NCI-H1930 (cell line): ENCODE measurements at regions not wholly inside any gene's neighbourhood (a gene's known extent, or its start where the extent isn't known, plus 50 kb on each side); places are given as distances from the start of the nearest gene placed in this dataset.

Experiments
- DNase-seq, 2 experiments: peaks; one replicate each; lab custom pipeline; 2025; lab: John Stamatoyannopoulos, UW

DNA sequence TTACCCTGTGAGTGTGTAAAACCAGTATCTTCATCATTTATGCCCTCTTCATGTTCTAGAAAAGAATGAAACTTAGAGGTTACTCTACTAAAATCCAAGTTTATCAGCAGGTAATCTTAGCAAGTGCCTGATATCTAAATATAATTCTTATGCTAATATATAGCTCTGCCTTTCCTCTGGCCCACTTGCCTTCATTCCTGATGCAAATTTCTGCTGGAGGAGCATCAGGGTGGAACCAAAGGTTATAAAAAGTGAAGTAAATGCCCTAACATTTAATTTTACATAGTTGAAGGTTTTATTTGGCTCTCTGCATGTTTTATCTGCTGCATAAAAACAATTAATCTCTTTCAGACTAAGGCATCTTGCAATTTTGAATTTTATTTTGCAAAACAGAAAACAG is 936.2 kb downstream of the ROBO2 start:
- DNase-seq: no peak

DNA sequence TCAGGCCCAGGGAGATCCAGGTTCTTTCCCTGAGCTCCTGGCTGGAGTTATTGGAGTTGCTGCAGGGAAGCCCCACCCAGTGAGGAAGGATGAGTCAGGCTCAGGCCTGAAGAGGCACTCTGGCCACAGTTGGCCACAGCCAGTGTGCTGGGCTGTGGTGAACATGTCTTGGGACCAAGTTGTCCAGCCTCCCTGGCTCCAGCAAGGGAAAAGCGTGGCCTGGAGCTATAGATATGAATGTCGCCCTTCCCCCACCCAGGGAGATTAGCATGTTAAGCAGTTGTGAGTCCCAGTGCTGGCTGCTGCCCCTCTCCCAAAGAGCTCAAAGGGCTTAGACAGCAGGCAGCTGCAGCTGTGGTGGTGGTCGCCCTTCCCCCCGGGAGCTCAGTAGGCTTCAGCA is 963.2 kb downstream of the ROBO2 start:
- DNase-seq: no peak

DNA sequence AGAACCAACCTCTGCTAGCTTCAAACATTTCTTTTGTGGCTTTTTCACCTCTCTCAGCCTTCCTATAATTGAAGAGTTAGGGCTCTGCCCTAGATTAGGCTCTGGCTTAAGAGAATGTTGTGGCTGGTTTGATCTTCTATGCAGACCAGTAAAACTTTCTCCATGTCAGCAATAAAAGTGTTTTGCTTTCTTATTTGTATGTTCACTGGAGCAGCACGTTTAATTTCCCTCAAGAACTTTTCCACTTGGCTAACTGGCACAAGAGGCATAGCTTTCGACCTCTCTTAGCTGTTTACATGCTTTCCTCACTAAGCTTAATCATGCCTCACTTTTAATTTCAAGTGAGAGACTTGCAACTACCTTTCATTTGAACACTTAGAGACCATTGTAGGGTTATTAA is 964.7 kb downstream of the ROBO2 start:
- no peak for DNase-seq

- DNase-seq: no peak
Measured at GRCh38 chr3:78013653-78014052, 973.8 kb downstream of the ROBO2 start.

DNA sequence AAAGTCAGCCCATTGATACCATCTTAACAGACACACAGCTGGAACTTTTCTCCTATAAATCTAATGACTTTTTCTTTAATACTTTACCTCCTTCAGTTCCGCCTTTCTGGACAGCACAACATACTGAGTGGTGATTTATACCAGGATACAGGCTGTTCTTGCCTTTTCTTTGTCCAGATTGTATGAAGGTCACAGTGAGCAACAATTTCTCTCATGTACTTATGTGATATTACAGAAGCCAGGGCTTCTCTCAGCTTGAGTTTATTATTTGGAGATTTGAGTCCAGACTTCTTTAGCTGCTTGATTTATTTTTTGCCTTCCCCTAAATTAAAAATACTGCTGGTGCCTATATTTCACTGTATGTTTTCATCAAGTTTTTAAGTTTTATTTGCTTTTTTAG is 976.0 kb downstream of the ROBO2 start:
- no peak for DNase-seq

- DNase-seq: no peak
Measured at GRCh38 chr3:78021710-78022109, 981.8 kb downstream of the ROBO2 start.

- no peak for DNase-seq
Measured at GRCh38 chr3:78022232-78022631, 982.3 kb downstream of the ROBO2 start.

DNA sequence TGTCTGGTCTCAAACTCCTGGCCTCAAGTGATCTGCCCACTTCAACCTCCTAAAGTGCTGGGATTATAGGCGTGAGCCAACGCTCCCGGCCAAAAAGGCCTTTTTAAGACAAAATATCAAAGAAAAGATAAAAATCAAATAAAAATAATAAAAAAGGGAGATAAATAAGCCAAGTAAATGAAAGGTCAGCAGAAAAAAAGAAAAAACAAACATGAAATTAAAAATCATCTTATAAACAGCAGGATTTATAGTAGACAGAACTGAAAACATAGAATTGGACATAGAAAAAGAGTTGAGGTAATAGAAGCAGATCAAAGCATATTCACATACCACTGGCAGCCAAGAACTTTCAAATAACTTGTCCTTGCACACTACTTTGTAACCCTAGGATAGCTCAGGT is 983.4 kb downstream of the ROBO2 start:
- DNase-seq: no peak

GRCh38 chr3:78025916-78026315 is 986.0 kb downstream of the ROBO2 start:
- DNase-seq: no peak

DNA sequence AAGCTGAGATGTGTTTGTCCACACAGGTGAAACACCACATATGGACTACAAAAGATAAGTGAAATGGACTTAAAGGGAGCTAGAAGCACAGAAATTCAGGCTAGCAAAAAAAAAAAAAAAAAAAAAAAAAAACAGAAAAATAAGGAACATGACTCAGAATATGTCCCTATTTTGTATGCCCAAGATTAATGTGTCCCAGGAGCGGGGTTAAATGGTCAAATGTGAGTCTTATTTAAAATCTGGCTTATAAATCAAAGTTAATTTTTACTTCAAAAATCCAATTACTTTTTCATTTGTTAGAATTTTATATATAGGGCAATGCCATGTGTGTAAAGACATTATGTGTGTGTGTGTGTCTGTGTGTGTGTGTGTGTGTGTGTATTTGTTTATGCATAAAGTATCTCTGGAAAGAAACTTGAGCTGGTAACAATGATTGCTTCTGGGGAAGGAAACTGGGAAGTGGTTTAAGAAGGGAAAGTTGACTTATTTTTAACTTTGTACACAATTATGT is 986.5 kb downstream of the ROBO2 start:
- no peak for DNase-seq

- DNase-seq: no peak
Measured at GRCh38 chr3:78029775-78030174, 989.9 kb downstream of the ROBO2 start.

GRCh38 chr3:78035131-78035641 is 995.3 kb downstream of the ROBO2 start:
- DNase-seq: no peak

DNA sequence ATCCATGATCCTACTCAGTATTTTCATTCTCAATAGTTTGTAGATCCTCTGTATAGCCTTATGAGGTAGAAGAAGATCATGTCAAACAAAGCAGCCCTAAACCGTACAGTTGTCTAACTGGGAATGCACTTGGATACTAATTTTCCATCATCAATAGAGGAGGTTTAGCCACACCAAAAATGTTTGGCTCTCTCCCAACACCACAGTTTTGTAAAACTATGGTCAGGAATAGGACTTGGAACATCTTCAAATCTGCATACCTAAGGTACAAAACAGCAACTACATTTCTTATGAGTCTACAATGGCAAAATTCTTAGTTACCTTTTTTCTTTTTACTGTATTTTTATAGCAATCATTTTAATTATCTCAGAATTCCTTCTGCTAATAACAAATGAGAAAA is 1001.6 kb downstream of the ROBO2 start:
- no peak for DNase-seq

DNA sequence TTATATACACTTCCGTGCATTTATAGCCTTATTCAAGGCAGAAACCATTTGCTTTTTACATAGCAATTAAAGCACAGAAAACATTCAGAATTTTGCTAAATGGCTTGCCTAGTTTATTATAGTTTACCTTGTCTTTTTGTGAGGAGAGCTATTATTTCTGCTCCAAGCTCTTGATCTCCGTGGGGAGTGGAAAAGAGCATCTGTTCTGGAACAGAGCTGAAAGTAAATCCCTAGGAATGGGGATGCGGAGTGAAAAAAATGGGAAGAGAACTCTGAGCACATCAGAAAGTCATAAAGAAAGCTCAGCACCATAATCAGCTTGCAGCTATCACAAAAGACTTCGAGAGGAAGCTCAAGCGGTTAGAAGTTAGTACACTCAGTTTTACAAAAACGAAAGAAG is 1006.7 kb downstream of the ROBO2 start:
- no peak for DNase-seq

DNA sequence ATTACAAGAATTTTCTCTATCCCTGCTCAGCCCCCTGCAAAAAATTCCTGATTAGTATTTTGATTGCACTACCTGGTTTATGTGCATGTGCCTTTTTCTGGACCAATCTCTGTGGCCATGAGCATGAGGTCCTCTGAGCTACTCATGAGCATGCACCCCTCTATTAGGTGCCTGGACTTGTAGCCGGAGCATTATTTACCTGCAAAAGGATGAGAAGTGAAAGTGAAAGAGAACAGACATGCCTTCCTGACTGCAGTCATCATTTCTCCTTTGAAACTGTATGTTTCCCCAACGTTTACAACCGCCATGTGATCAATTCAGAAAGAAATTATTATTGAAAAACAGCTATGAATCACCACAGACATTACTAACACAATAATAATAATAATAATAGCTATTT is 1008.8 kb downstream of the ROBO2 start:
- no peak for DNase-seq

GRCh38 chr3:78049521-78049920 is 1009.6 kb downstream of the ROBO2 start:
- no peak for DNase-seq

DNA sequence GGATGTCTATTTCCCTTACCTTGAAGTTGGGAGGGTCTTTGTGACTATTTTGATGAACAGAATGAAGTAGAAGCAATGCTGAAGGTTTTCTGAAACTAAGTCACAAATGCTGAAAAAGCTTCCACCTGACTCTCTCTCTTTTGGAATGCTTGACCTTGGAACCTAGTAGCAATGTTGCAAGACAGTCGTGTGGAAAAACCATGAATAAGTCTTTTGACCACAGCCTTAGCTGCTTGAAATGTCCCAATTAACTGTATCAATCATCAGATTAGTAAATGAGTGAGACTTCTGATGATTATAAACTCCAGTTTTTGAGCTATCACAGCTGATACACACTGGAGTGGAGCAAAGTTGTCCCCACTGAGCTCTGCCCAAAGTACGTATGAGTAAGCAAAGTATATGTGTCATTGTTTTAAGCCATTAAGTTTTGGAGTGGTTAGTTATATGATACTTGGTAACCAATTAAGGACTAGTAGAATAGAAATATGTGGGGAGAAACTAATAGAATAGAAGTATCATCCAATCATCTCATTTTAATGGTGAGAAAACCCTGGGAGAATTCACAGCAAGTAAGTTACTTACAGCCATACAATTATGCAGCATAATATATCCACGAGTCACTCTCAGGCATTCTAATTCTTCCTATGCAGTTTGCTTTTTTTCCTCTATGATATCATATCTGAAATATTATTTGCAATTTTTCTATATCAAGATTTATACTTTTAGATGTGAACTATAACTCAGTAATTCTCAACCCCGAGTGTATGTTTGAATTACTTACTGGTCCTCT is 1010.6 kb downstream of the ROBO2 start:
- DNase-seq: no peak

DNA sequence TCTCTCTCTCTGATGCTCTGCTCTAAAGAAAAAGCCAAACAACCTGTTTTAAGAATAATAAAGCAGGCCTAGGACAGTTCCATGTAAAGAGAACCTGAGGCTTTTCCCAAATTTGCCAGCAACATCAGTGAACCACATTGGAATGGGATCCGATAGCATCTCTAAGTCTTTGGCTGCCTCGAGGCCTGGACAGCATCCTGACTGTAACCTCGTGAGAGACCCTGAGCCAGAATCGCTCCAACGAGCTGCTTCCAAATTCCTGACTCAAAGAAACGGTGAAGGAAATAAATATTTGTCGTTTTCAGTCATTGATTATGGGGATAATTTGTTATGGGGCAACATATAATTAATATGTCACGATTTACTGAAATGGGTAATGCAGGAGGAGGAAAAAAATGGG is 1012.8 kb downstream of the ROBO2 start:
- DNase-seq: no peak

GRCh38 chr3:78066287-78066686 is 1026.4 kb downstream of the ROBO2 start:
- no peak for DNase-seq

DNA sequence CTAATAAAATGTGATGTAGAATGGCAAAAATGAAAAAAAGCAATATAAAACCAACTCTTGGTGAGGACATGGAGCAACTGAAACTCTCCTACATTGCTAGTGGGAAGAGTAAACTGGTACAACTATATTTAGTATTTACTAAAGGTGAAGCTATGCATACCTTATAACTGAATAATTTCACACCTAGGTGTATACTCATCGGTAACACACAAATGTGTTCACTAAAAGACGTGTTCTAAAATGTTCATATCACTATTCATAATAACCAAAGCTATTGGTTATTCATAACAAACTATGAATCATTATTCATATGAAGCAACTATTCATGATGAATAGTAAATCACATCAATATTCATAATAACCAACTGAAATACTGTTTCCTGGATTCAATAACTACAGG is 1030.3 kb downstream of the ROBO2 start:
- DNase-seq: no peak

DNA sequence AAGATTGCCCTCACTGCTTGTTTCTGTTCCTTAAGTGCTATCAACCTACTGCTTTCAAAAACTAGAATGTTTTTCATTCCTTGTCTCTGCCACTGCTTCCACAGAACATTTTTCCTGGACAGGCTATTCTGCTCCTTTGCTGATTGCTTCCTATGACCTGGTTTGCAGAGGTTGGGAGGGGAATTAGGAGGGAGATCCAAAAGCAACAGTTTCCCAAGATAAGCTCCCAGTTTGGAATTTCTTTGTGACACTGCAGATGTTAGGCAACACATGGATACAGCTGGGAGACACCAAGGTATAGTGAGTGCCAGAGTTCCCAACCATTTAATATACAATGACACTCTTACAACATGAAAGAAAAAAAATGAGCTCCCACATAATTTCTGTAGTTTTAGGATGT is 1036.5 kb downstream of the ROBO2 start:
- DNase-seq: no peak

DNA sequence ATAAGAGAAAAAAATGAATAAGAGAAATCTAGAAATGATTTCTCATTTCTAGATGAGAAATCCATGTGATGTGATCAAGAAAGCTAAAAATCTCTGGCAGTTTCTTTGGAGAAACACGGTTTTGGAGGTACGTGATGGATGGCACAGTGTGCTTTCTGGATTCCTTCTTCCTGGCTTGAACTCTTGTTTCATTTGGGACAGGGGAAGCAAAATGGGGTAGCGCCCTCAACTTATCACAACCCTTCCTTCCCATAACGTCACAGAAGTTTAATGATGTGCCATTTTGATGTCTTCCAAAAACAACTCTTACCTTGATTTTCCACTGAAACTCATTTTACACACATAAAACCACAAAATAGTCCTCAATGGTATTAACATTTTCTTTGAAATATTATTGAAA is 1037.3 kb downstream of the ROBO2 start:
- no peak for DNase-seq

GRCh38 chr3:78077842-78078241 is 1037.9 kb downstream of the ROBO2 start:
- DNase-seq: no peak

GRCh38 chr3:78079514-78079913 is 1039.6 kb downstream of the ROBO2 start:
- no peak for DNase-seq
